Naive thymus-derived CD4-positive, alpha-beta T cell (primary cell): ENCODE measurements at regions not wholly inside any gene's neighbourhood (a gene's known extent, or its start where the extent isn't known, plus 50 kb on each side); places are given as distances from the start of the nearest gene placed in this dataset.

Experiments
- ATAC-seq: fragments of 150-1000 bp; cut with Tn5 transposase; 2 replicates; pipeline ENCODE4 v1.10.0; 2021; ENCODE audit warnings: mild to moderate bottlenecking, moderate library complexity
- CTCF ChIA-PET: fragments of 350-600 bp; sonication (Branson Sonifier 250); formaldehyde crosslinking; loops from one replicate; lab custom pipeline; 2021; ENCODE audit warnings: antibody characterized with exemption; lab: Charles Lee
- POLR2A ChIA-PET: fragments of 350-600 bp; sonication (Branson Sonifier 250); formaldehyde crosslinking; loops from one replicate; lab custom pipeline; 2021; ENCODE audit warnings: antibody characterized with exemption, inconsistent platforms; lab: Charles Lee
- DNase-seq, 9 donors: peaks; one replicate each; pipeline versions ENCODE4 v3.0.0 to v3.0.0-alpha.2; 2020 to 2022; ENCODE audit warnings: mixed read lengths in 1 of 9
- H3K27ac ChIP-seq: one replicate; pipeline ENCODE4 v1.7.0; 2013; ENCODE audit warnings: mild to moderate bottlenecking, low read depth, low read length, moderate library complexity
- H3K27me3 ChIP-seq, 2 donors: one replicate each; pipeline ENCODE4 v1.7.0; 2013; ENCODE audit warnings: low read length in 2 of 2, mild to moderate bottlenecking in 2 of 2, moderate library complexity in 2 of 2; ENCODE audit not compliant: control insufficient read depth in 2 of 2, insufficient read depth in 2 of 2
- H3K36me3 ChIP-seq, 3 experiments: 1 replicate in 2 of 3; 2 replicates in 1 of 3; pipeline ENCODE4 v1.7.0; 2013; ENCODE audit warnings: low read length in 3 of 3, mild to moderate bottlenecking in 3 of 3, moderate library complexity in 1 of 3; ENCODE audit not compliant: insufficient read depth in 3 of 3, control insufficient read depth in 2 of 3
- H3K4me1 ChIP-seq, 2 donors: one replicate each; pipeline ENCODE4 v1.7.0; 2013; ENCODE audit warnings: low read length in 2 of 2, mild to moderate bottlenecking in 2 of 2, moderate library complexity in 1 of 2; ENCODE audit not compliant: control insufficient read depth in 2 of 2, insufficient read depth in 2 of 2
- H3K4me3 ChIP-seq: 2 replicates; pipeline ENCODE4 v1.7.0; 2013; ENCODE audit warnings: mild to moderate bottlenecking, low read length
- H3K9me3 ChIP-seq, 3 experiments: 1 replicate in 2 of 3; 2 replicates in 1 of 3; pipeline ENCODE4 v1.7.0; 2013; ENCODE audit warnings: low read length in 3 of 3; ENCODE audit not compliant: control insufficient read depth in 2 of 3
- H3K27ac Mint-ChIP-seq, 9 donors: one replicate each; pipeline ENCODE4 v1.8.0; 2020 to 2022; ENCODE audit warnings: mixed read lengths in 9 of 9, mild to moderate bottlenecking in 8 of 9, moderate library complexity in 5 of 9, inconsistent platforms in 2 of 9
- H3K27me3 Mint-ChIP-seq, 5 donors: one replicate each; pipeline ENCODE4 v1.8.0; 2021 to 2022; ENCODE audit warnings: mixed read lengths in 5 of 5, mild to moderate bottlenecking in 1 of 5
- H3K36me3 Mint-ChIP-seq, 5 donors: one replicate each; pipeline ENCODE4 v1.8.0; 2020 to 2022; ENCODE audit warnings: mixed read lengths in 5 of 5, mild to moderate bottlenecking in 3 of 5, inconsistent platforms in 1 of 5
- H3K4me1 Mint-ChIP-seq, 7 donors: one replicate each; pipeline ENCODE4 v1.8.0; 2020 to 2022; ENCODE audit warnings: mixed read lengths in 7 of 7, mild to moderate bottlenecking in 3 of 7, inconsistent platforms in 1 of 7
- H3K4me3 Mint-ChIP-seq, 10 donors: one replicate each; pipeline ENCODE4 v1.8.0; 2020 to 2022; ENCODE audit warnings: mild to moderate bottlenecking in 10 of 10, mixed read lengths in 10 of 10, moderate library complexity in 6 of 10, inconsistent platforms in 2 of 10
- H3K9me3 Mint-ChIP-seq, 11 donors: one replicate each; pipeline ENCODE4 v1.8.0; 2020 to 2022; ENCODE audit warnings: mixed read lengths in 11 of 11, mild to moderate bottlenecking in 4 of 11, inconsistent platforms in 1 of 11, moderate library complexity in 1 of 11
- intact Hi-C, 2 donors: fragments of 100-400 bp; cut with micrococcal nuclease; formaldehyde crosslinking; loops; one replicate each; pipeline ENCODE4 v1.15.1; 2023

GRCh38 chrX:68918202-68918601 lies 89.4 kb downstream of the EFNB1 start:
- CTCF ChIA-PET: no interaction called here
- peaks cover 0 to 4% (median 0%) of the 10 kb centered on the region in 5 donors for H3K27me3 Mint-ChIP-seq

GRCh38 chrX:68917799-68918198 lies 89.0 kb downstream of the EFNB1 start:
- peaks cover 0 to 5% (median 1%) of the 10 kb centered on the region in 5 donors for H3K27me3 Mint-ChIP-seq
- Histone ChIP-seq H3K9me3 (no peaks in the 10 kb centered on the region), H3K4me3 (no peak overlapping the region), H3K4me1 (no peaks in the 10 kb centered on the region), H3K27me3 (no peaks in the 10 kb centered on the region), H3K36me3 (no peaks in the 10 kb centered on the region), H3K27ac (no peak overlapping the region)
- H3K4me3 Mint-ChIP-seq: no peak overlapping the region
- ATAC-seq (no peak), DNase-seq (no peak)
- POLR2A ChIA-PET: no interaction called here
- H3K36me3 Mint-ChIP-seq: no peaks in the 10 kb centered on the region
- peaks cover 0 to 5% (median 0%) of the 10 kb centered on the region in 7 donors for H3K4me1 Mint-ChIP-seq
- CTCF ChIA-PET: no interaction called here
- intact Hi-C loops: no loop called here
- H3K27ac Mint-ChIP-seq: no peak overlapping the region
- no peaks in the 10 kb centered on the region for H3K9me3 Mint-ChIP-seq

More at GRCh38 chrX:68918202-68918601, 89.4 kb downstream of the EFNB1 start:
- H3K27me3 ChIP-seq: no peaks in the 10 kb centered on the region
- ATAC-seq (no peak), DNase-seq (no peak)
- no peak overlapping the region for H3K4me3 ChIP-seq
- H3K9me3 ChIP-seq: no peaks in the 10 kb centered on the region
- no peak overlapping the region for H3K4me3 Mint-ChIP-seq
- no peaks in the 10 kb centered on the region for H3K9me3 Mint-ChIP-seq
- no peaks in the 10 kb centered on the region for H3K4me1 ChIP-seq
- peaks cover 0 to 5% (median 0%) of the 10 kb centered on the region in 7 donors for H3K4me1 Mint-ChIP-seq
- POLR2A ChIA-PET: no interaction called here
- intact Hi-C loops: no loop called here
- no peaks in the 10 kb centered on the region for H3K36me3 Mint-ChIP-seq
- H3K27ac Mint-ChIP-seq: no peak overlapping the region
- no peak overlapping the region for H3K27ac ChIP-seq
- H3K36me3 ChIP-seq: no peaks in the 10 kb centered on the region

GRCh38 chrX:68916891-68917290 lies 88.1 kb downstream of the EFNB1 start:
- Mint-ChIP-seq H3K27ac (no peak overlapping the region), H3K4me3 (no peak overlapping the region), H3K9me3 (no peaks in the 10 kb centered on the region), H3K36me3 (no peaks in the 10 kb centered on the region), H3K27me3 (peaks cover 0 to 11% (median 1%) of the 10 kb centered on the region in 5 donors), H3K4me1 (peaks cover 0 to 7% (median 0%) of the 10 kb centered on the region in 7 donors)
- no peaks in the 10 kb centered on the region for H3K27me3 ChIP-seq
- no peaks in the 10 kb centered on the region for H3K4me1 ChIP-seq
- no peaks in the 10 kb centered on the region for H3K9me3 ChIP-seq
- no peak for DNase-seq
- no peak overlapping the region for H3K4me3 ChIP-seq
- intact Hi-C loops: no loop called here
- H3K36me3 ChIP-seq: no peaks in the 10 kb centered on the region
- no peak for ATAC-seq
- ChIA-PET POLR2A (no interaction called here), CTCF (no interaction called here)
- H3K27ac ChIP-seq: no peak overlapping the region

GRCh38 chrX:68915778-68916177 lies 87.0 kb downstream of the EFNB1 start:
- intact Hi-C loops: no loop called here
- no peak overlapping the region for H3K27ac Mint-ChIP-seq

GRCh38 chrX:68914479-68914946 lies 85.7 kb downstream of the EFNB1 start:
- CTCF ChIA-PET: no interaction called here
- Mint-ChIP-seq H3K9me3 (no peaks in the 10 kb centered on the region), H3K36me3 (no peaks in the 10 kb centered on the region), H3K27ac (no peak overlapping the region), H3K4me1 (peaks cover 0 to 7% (median 0%) of the 10 kb centered on the region in 7 donors), H3K4me3 (no peak overlapping the region), H3K27me3 (peaks cover 0 to 11% (median 1%) of the 10 kb centered on the region in 5 donors)
- ATAC-seq: no peak
- no peak overlapping the region for H3K27ac ChIP-seq
- no peak overlapping the region for H3K4me3 ChIP-seq
- no peaks in the 10 kb centered on the region for H3K9me3 ChIP-seq
- no peaks in the 10 kb centered on the region for H3K4me1 ChIP-seq
- no peaks in the 10 kb centered on the region for H3K36me3 ChIP-seq
- intact Hi-C loops: no loop called here
- no peaks in the 10 kb centered on the region for H3K27me3 ChIP-seq
- no peak for DNase-seq
- POLR2A ChIA-PET: no interaction called here

More at GRCh38 chrX:68915778-68916177, 87.0 kb downstream of the EFNB1 start:
- H3K27me3 ChIP-seq: no peaks in the 10 kb centered on the region
- DNase-seq (no peak), ATAC-seq (no peak)
- no peaks in the 10 kb centered on the region for H3K9me3 Mint-ChIP-seq
- no peaks in the 10 kb centered on the region for H3K36me3 Mint-ChIP-seq
- H3K27me3 Mint-ChIP-seq: peaks cover 0 to 11% (median 1%) of the 10 kb centered on the region in 5 donors
- no peaks in the 10 kb centered on the region for H3K4me1 ChIP-seq
- ChIA-PET CTCF (no interaction called here), POLR2A (no interaction called here)
- no peaks in the 10 kb centered on the region for H3K9me3 ChIP-seq
- peaks cover 0 to 7% (median 0%) of the 10 kb centered on the region in 7 donors for H3K4me1 Mint-ChIP-seq
- H3K27ac ChIP-seq: no peak overlapping the region
- no peak overlapping the region for H3K4me3 ChIP-seq
- no peaks in the 10 kb centered on the region for H3K36me3 ChIP-seq
- no peak overlapping the region for H3K4me3 Mint-ChIP-seq

GRCh38 chrX:68913249-68913547 lies 84.4 kb downstream of the EFNB1 start:
- ChIA-PET POLR2A (no interaction called here), CTCF (no interaction called here)
- no peak for DNase-seq
- H3K9me3 ChIP-seq: no peaks in the 10 kb centered on the region
- H3K27ac ChIP-seq: no peak overlapping the region
- no peaks in the 10 kb centered on the region for H3K9me3 Mint-ChIP-seq
- H3K4me1 Mint-ChIP-seq: peaks cover 0 to 7% (median 0%) of the 10 kb centered on the region in 7 donors
- H3K4me3 Mint-ChIP-seq: no peak overlapping the region
- peaks cover 0 to 11% (median 1%) of the 10 kb centered on the region in 5 donors for H3K27me3 Mint-ChIP-seq
- no peaks in the 10 kb centered on the region for H3K36me3 Mint-ChIP-seq
- H3K27me3 ChIP-seq: no peaks in the 10 kb centered on the region
- intact Hi-C loops: no loop called here
- no peaks in the 10 kb centered on the region for H3K4me1 ChIP-seq
- no peaks in the 10 kb centered on the region for H3K36me3 ChIP-seq
- H3K4me3 ChIP-seq: no peak overlapping the region
- no peak overlapping the region for H3K27ac Mint-ChIP-seq
- no peak for ATAC-seq

- ATAC-seq (no peak), DNase-seq (no peak)
- POLR2A ChIA-PET: no interaction called here
- Mint-ChIP-seq H3K27ac (no peak overlapping the region), H3K4me1 (peaks cover 0 to 7% (median 0%) of the 10 kb centered on the region in 7 donors), H3K36me3 (no peaks in the 10 kb centered on the region), H3K27me3 (peaks cover 0 to 11% (median 1%) of the 10 kb centered on the region in 5 donors), H3K4me3 (no peak overlapping the region), H3K9me3 (no peaks in the 10 kb centered on the region)
- intact Hi-C loops: no loop called here
- H3K4me3 ChIP-seq: no peak overlapping the region
- no peak overlapping the region for H3K27ac ChIP-seq
- H3K4me1 ChIP-seq: no peaks in the 10 kb centered on the region
- H3K9me3 ChIP-seq: no peaks in the 10 kb centered on the region
- H3K36me3 ChIP-seq: no peaks in the 10 kb centered on the region
- CTCF ChIA-PET: no interaction called here
- H3K27me3 ChIP-seq: no peaks in the 10 kb centered on the region
Observed at GRCh38 chrX:68912113-68912512, 83.3 kb downstream of the EFNB1 start.
